Neural crest cell (in vitro differentiated cells): ENCODE measurements at regions not wholly inside any gene's neighbourhood (a gene's known extent, or its start where the extent isn't known, plus 50 kb on each side); places are given as distances from the start of the nearest gene placed in this dataset.

Experiments used
- DNase-seq: peaks from one replicate; pipeline ENCODE4 v3.0.0; 2021; ENCODE audit warnings: low read depth, mixed read lengths, low spot score
- H3K27ac Mint-ChIP-seq: one replicate; pipeline ENCODE4 v1.8.0; 2021; ENCODE audit warnings: mild to moderate bottlenecking, mixed read lengths; ENCODE audit not compliant: unreplicated experiment
- H3K27me3 Mint-ChIP-seq: 2 replicates; pipeline ENCODE4 v1.8.0; 2021; ENCODE audit warnings: low read depth, mild to moderate bottlenecking, mixed read lengths
- H3K36me3 Mint-ChIP-seq: 2 replicates; pipeline ENCODE4 v1.8.0; 2021; ENCODE audit warnings: low read depth, mild to moderate bottlenecking, mixed read lengths
- H3K4me1 Mint-ChIP-seq: 2 replicates; pipeline ENCODE4 v1.8.0; 2021; ENCODE audit warnings: mixed read lengths
- H3K4me3 Mint-ChIP-seq: one replicate; pipeline ENCODE4 v1.8.0; 2021; ENCODE audit warnings: mild to moderate bottlenecking, mixed read lengths
- H3K9me3 Mint-ChIP-seq: 2 replicates; pipeline ENCODE4 v1.8.0; 2021; ENCODE audit warnings: mixed read lengths
- CTCF ChIP-seq: fragments of 200-600 bp; sonication (generic); conservative IDR thresholded peaks from 2 replicates; pipeline ENCODE4 v1.5.0; 2021; ENCODE audit warnings: antibody characterized with exemption, mild to moderate bottlenecking

- no peak for TF ChIP-seq CTCF
- no peak overlapping the region for H3K4me3 Mint-ChIP-seq
- H3K9me3 Mint-ChIP-seq: no peaks in the 10 kb centered on the region
- H3K36me3 Mint-ChIP-seq: no peaks in the 10 kb centered on the region
- H3K27me3 Mint-ChIP-seq: peaks cover 5% of the 10 kb centered on the region
- no peak for DNase-seq
- no peaks in the 10 kb centered on the region for H3K4me1 Mint-ChIP-seq
- no peak overlapping the region for H3K27ac Mint-ChIP-seq
These were observed 210.8 kb upstream of the LINGO1 start for GRCh38 chr15:77843546-77843945.

- no peaks in the 10 kb centered on the region for H3K27me3 Mint-ChIP-seq
- H3K4me3 Mint-ChIP-seq: no peak overlapping the region
- H3K4me1 Mint-ChIP-seq: peaks cover 5% of the 10 kb centered on the region
- no peak overlapping the region for H3K27ac Mint-ChIP-seq
- DNase-seq: no peak
- H3K9me3 Mint-ChIP-seq: no peaks in the 10 kb centered on the region
- no peak for TF ChIP-seq CTCF
- no peaks in the 10 kb centered on the region for H3K36me3 Mint-ChIP-seq
These were observed 208.5 kb upstream of the LINGO1 start for GRCh38 chr15:77840991-77841775.

- no peak overlapping the region for H3K27ac Mint-ChIP-seq
- no peak overlapping the region for H3K4me3 Mint-ChIP-seq
- DNase-seq: no peak
- no peaks in the 10 kb centered on the region for H3K36me3 Mint-ChIP-seq
- H3K9me3 Mint-ChIP-seq: no peaks in the 10 kb centered on the region
- H3K4me1 Mint-ChIP-seq: peaks cover 5% of the 10 kb centered on the region
- no peaks in the 10 kb centered on the region for H3K27me3 Mint-ChIP-seq
- no peak for TF ChIP-seq CTCF
These were observed 207.5 kb upstream of the LINGO1 start for GRCh38 chr15:77839970-77840905.

- no peak overlapping the region for H3K4me3 Mint-ChIP-seq
- DNase-seq: no peak
These were observed 206.7 kb upstream of the LINGO1 start for GRCh38 chr15:77839456-77839855.

GRCh38 chr15:77838595-77838994 lies 205.9 kb upstream of the LINGO1 start:
- Mint-ChIP-seq H3K4me3 (no peak overlapping the region), H3K36me3 (no peaks in the 10 kb centered on the region), H3K4me1 (peaks cover 8% of the 10 kb centered on the region), H3K27ac (no peak overlapping the region), H3K9me3 (no peaks in the 10 kb centered on the region), H3K27me3 (no peaks in the 10 kb centered on the region)
- no peak for DNase-seq
- TF ChIP-seq CTCF: no peak

More at GRCh38 chr15:77839456-77839855, 206.7 kb upstream of the LINGO1 start:
- TF ChIP-seq CTCF: no peak
- Mint-ChIP-seq H3K27ac (no peak overlapping the region), H3K36me3 (no peaks in the 10 kb centered on the region), H3K9me3 (no peaks in the 10 kb centered on the region), H3K4me1 (peaks cover 5% of the 10 kb centered on the region), H3K27me3 (no peaks in the 10 kb centered on the region)
